Skin epidermis (tissue), 12 donors: ENCODE measurements at regions not wholly inside any gene's neighbourhood (a gene's known extent, or its start where the extent isn't known, plus 50 kb on each side); places are given as distances from the start of the nearest gene placed in this dataset.
"Not testable (repeated sequence)": the region's sequence is repeated elsewhere in the genome, so short reads cannot be mapped to it uniquely, and the experiment has no call there.

Source experiments
- H3K27ac ChIP-seq, 21 experiments: fragments of 200-600 bp; sonication (generic) in 11 of 21; one replicate each; pipeline ENCODE4 v1.5.0; 2020; ENCODE audit warnings: mild to moderate bottlenecking in 3 of 21, inconsistent platforms in 2 of 21, moderate library complexity in 2 of 21
- H3K4me3 ChIP-seq, 7 experiments: fragments of 200-600 bp; sonication (generic) in 2 of 7; one replicate each; pipeline ENCODE4 v1.5.0; 2020; ENCODE audit warnings: inconsistent platforms in 2 of 7, mild to moderate bottlenecking in 2 of 7, moderate library complexity in 1 of 7

GRCh38 chr3:137525471-137525870 lies 238.6 kb upstream of the SOX14 start:
- H3K27ac ChIP-seq = no peak overlapping the region

GRCh38 chr3:137542049-137542448 lies 222.1 kb upstream of the SOX14 start:
- H3K27ac ChIP-seq = no peak overlapping the region
- H3K4me3 ChIP-seq = no peak overlapping the region

More at GRCh38 chr3:137525471-137525870, 238.6 kb upstream of the SOX14 start:
- H3K4me3 ChIP-seq = no peak overlapping the region

- no peak overlapping the region for H3K27ac ChIP-seq
- no peak overlapping the region for H3K4me3 ChIP-seq
Measured at GRCh38 chr3:137554242-137554641, 209.9 kb upstream of the SOX14 start.

GRCh38 chr3:137568880-137569279 lies 195.2 kb upstream of the SOX14 start:
- Histone ChIP-seq H3K4me3 (no peak overlapping the region), H3K27ac (no peak overlapping the region)

GRCh38 chr3:137572931-137573330 lies 191.2 kb upstream of the SOX14 start:
- H3K27ac ChIP-seq = no peak overlapping the region
- no peak overlapping the region for H3K4me3 ChIP-seq

GRCh38 chr3:137582484-137582883 lies 181.6 kb upstream of the SOX14 start:
- H3K4me3 ChIP-seq = no peak overlapping the region
- no peak overlapping the region for H3K27ac ChIP-seq

- Histone ChIP-seq H3K4me3 (no peak overlapping the region), H3K27ac (no peak overlapping the region)
Measured at GRCh38 chr3:137583256-137583655, 180.9 kb upstream of the SOX14 start.

- H3K4me3 ChIP-seq = no peak overlapping the region
- no peak overlapping the region for H3K27ac ChIP-seq
Measured at GRCh38 chr3:137588871-137589270, 175.2 kb upstream of the SOX14 start.

GRCh38 chr3:137595415-137595814 lies 168.7 kb upstream of the SOX14 start:
- H3K4me3 ChIP-seq, H3K27ac ChIP-seq: not testable (repeated sequence)

- Histone ChIP-seq H3K4me3 (no peak overlapping the region), H3K27ac (no peak overlapping the region)
Measured at GRCh38 chr3:137610723-137611122, 153.4 kb upstream of the SOX14 start.

GRCh38 chr3:137612291-137612690 lies 151.8 kb upstream of the SOX14 start:
- Histone ChIP-seq H3K4me3 (no peak overlapping the region), H3K27ac (no peak overlapping the region)

- Histone ChIP-seq H3K27ac (no peak overlapping the region), H3K4me3 (no peak overlapping the region)
Measured at GRCh38 chr3:137615659-137616418, 148.3 kb upstream of the SOX14 start.

GRCh38 chr3:137641879-137642704 lies 122.0 kb upstream of the SOX14 start:
- no peak overlapping the region for H3K27ac ChIP-seq
- no peak overlapping the region for H3K4me3 ChIP-seq

- Histone ChIP-seq H3K4me3 (no peak overlapping the region), H3K27ac (no peak overlapping the region)
Measured at GRCh38 chr3:137642831-137643230, 121.3 kb upstream of the SOX14 start.

GRCh38 chr3:137647179-137647578 lies 116.9 kb upstream of the SOX14 start:
- Histone ChIP-seq H3K4me3 (no peak overlapping the region), H3K27ac (no peak overlapping the region)

GRCh38 chr3:137669519-137670060 lies 94.5 kb upstream of the SOX14 start:
- Histone ChIP-seq H3K4me3 (no peak overlapping the region), H3K27ac (no peak overlapping the region)

- Histone ChIP-seq H3K4me3 (no peak overlapping the region), H3K27ac (no peak overlapping the region)
Measured at GRCh38 chr3:137687181-137687879, 76.8 kb upstream of the SOX14 start.

- Histone ChIP-seq H3K4me3 (no peak overlapping the region), H3K27ac (no peak overlapping the region)
Measured at GRCh38 chr3:137692803-137693431, 71.2 kb upstream of the SOX14 start.

GRCh38 chr3:137693791-137694190 lies 70.3 kb upstream of the SOX14 start:
- H3K27ac ChIP-seq = no peak overlapping the region
- H3K4me3 ChIP-seq = no peak overlapping the region

GRCh38 chr3:137694836-137695235 lies 69.3 kb upstream of the SOX14 start:
- Histone ChIP-seq H3K4me3 (no peak overlapping the region), H3K27ac (no peak overlapping the region)
